ENCODE measurements at regions not wholly inside any gene's neighbourhood (a gene's known extent, or its start where the extent isn't known, plus 50 kb on each side); places are given as distances from the start of the nearest gene placed in this dataset.

- TF ChIP-seq CTCF (IDR thresholded peaks at IDR 0.05) (no peak), EZH2phosphoT487 (IDR thresholded peaks at IDR 0.05) (no peak), EZH2 (IDR thresholded peaks at IDR 0.05) (no peak)
These were observed 190.6 kb downstream of the IGLL1 start for GRCh38 chr22:23389271-23390071.

Measured in neural progenitor cell (in vitro differentiated cells).